GM20431 (cell line): ENCODE measurements at regions not wholly inside any gene's neighbourhood (a gene's known extent, or its start where the extent isn't known, plus 50 kb on each side); places are given as distances from the start of the nearest gene placed in this dataset.

Experiments
- in situ Hi-C: fragments of 300-500 bp; cut with MseI, MboI; formaldehyde crosslinking; loops from one replicate; pipeline ENCODE4 v1.15.0; 2020; ENCODE audit warnings: low sequenced_read_pairs; ENCODE audit not compliant: unreplicated experiment

DNA sequence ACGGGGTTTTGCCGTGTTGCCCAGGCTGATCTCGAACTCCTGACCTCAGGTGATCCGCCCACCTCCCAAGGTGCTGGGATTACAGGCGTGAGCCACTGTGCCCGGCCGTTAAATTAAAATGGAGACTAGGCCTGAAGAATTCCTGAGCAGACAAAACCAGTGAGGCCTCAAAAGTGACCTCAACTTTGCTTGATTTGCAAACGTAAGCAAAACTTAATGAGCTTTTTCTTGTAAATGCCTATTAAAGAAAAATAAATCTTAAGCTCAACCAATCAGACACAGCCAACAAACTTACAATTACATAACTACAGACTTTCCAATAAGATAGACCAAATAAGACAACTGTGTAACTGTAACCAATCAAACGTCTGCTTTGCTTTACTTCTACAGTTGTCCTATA is 111.3 kb upstream of the SEMA6A start:
- in situ Hi-C loops: no loop called here

GRCh38 chr5:116685069-116685468 is 110.4 kb upstream of the SEMA6A start:
- in situ Hi-C loops: no loop called here

- in situ Hi-C loops: no loop called here
Observed at GRCh38 chr5:116681334-116682013, 106.9 kb upstream of the SEMA6A start.

DNA sequence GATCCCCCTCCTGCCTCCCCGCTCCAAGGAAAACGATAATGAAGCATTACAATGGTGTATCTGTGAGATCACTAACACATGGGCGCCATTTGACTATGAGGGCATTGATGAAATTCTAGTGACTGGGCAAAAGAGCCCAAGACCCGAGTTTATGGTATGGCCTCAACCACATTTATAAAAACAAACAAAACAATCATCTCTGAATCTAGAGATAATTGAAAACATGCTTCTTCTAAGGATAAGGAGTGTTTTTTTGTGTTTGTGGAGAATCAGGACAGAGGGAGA is 100.9 kb upstream of the SEMA6A start:
- in situ Hi-C loops: no loop called here

DNA sequence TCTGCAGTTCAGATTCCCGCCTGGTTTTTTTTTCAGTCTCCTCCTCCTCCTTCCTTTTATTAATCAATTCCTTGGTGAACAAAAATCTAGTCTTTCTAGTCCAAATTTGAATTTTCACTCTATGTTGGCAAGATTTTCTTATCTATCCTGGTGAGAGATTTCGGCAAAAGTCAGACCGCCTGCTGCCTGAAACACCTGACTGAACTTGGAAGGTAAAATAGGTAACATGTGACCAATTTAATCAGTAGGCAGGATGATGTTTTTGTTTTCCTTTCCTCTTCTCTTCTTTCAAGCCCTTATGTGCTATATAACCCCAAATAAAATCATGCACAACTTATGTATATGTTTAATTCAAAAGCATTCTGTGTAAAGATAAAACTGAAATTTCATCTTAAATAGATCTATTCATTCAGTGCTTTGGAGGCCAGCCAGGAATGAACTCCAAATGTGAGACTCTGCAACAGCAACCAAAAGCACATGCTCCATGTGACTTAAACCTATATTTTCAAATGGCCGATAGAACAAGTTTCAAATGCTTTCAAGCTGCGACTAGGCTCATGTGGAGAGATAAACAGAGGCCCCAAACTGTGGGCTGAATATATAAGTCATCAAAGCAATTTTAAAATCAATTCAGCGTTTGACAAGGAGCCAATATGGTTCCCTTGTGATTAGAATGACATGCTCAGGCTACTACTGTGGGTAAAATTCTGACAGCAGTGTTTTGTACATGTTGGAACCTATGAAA is 100.4 kb upstream of the SEMA6A start:
- in situ Hi-C loops: no loop called here

- in situ Hi-C loops: no loop called here
Observed at GRCh38 chr5:116673453-116673852, 98.8 kb upstream of the SEMA6A start.

DNA sequence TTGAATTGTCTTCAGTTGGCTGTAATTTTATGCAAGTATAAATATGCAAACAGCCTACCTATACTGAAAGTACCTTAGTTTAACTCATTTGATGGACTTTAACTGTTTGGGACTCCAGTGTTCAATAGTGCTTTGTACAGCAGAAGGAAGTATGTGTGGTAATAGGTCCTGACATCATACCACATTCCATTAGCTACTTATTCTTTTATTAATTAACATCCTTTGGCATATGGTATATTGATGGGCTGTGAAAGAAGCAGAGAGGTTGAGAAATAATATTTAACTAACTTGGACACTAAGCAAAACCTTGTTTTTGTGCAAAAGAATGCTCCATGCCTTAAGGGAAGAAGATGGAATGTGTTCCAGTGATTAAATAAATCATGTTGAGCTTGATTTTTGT is 97.6 kb upstream of the SEMA6A start:
- in situ Hi-C loops: no loop called here

GRCh38 chr5:116671211-116671736 is 96.7 kb upstream of the SEMA6A start:
- in situ Hi-C loops: no loop called here

- in situ Hi-C loops: no loop called here
Observed at GRCh38 chr5:116669261-116670031, 94.8 kb upstream of the SEMA6A start.

GRCh38 chr5:116668390-116668789 is 93.8 kb upstream of the SEMA6A start:
- in situ Hi-C loops: no loop called here

DNA sequence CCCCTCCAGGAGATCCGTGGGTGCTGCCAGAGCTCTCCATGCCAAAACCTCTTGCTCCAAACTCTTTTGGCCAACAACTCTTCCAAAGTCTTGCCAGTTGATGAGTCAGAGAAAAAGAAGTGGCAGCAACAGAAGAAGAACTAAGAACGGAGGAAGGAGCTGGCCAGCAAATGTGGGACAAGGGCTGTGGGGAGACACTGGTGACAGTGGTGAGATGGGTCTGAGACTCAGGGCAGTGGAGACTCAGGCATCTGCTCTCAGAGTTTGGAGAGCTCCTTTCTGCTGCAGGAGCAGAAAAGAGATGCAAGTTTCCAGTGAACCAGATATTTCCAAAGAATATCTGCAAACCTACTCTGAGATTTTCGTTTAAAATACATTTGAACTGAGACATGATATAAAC is 92.3 kb upstream of the SEMA6A start:
- in situ Hi-C loops: no loop called here

- in situ Hi-C loops: no loop called here
Observed at GRCh38 chr5:116664988-116665387, 90.4 kb upstream of the SEMA6A start.

DNA sequence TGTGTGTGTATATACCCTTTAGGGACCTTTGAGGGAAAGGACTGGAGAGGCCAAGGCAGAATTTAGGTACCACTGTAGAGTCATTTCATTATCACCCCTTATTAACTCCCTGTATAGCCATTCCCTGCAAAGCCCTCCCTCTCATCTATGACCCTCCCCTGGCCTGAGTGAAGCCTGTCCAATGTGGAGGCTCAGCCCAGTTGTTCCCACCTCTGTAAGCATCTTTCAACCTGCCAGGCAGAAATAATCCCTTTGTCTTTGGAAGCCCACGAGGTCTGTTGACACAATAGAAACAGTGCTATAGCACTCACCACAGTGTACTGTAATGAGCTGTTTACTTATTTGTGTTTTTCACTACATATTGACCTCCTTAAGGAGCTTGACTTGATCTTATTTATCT is 88.5 kb upstream of the SEMA6A start:
- in situ Hi-C loops: no loop called here

GRCh38 chr5:116661419-116661818 is 86.8 kb upstream of the SEMA6A start:
- in situ Hi-C loops: no loop called here

- in situ Hi-C loops: no loop called here
Observed at GRCh38 chr5:116660929-116661328, 86.3 kb upstream of the SEMA6A start.

- in situ Hi-C loops: no loop called here
Observed at GRCh38 chr5:116658830-116659229, 84.2 kb upstream of the SEMA6A start.

- in situ Hi-C loops: no loop called here
Observed at GRCh38 chr5:116658141-116658540, 83.5 kb upstream of the SEMA6A start.

- in situ Hi-C loops: no loop called here
Observed at GRCh38 chr5:116655431-116655830, 80.8 kb upstream of the SEMA6A start.

DNA sequence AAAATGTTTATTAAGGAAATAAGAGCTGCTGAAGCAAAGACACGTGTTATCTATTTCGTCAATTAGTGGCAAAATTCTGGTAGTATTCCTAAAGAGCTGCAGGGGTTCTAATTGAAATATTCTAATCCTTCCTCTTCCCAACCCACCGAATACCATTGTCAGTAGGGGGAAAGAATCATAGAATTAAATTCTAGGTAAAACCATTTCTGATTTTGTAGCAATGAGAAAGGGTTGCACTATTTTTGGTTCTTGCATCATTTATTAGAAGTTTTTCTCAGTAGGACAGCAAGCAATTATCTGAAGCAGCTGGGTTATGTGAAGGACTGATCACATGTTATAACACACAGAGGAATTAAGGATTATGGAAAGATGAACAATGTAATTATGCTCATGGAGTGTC is 80.3 kb upstream of the SEMA6A start:
- in situ Hi-C loops: no loop called here

DNA sequence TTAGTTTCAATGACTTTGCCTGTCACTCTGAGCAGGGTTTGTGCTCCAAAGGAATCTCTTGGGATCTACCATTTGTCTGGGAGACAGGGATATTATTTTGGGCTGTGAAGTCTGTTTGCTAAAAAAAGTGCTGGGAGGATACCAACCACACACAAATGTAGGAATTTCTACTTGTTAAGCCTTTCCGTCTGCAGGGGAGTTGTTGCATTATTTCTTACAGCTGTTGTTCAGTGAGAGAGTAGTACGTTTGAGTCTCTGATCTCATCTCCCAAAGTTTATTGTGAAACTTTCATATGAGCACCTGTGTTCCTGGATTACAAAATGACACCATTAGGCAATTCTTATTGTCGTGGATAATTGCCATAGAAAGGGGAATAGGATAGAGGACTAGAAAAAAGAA is 78.3 kb upstream of the SEMA6A start:
- in situ Hi-C loops: no loop called here

DNA sequence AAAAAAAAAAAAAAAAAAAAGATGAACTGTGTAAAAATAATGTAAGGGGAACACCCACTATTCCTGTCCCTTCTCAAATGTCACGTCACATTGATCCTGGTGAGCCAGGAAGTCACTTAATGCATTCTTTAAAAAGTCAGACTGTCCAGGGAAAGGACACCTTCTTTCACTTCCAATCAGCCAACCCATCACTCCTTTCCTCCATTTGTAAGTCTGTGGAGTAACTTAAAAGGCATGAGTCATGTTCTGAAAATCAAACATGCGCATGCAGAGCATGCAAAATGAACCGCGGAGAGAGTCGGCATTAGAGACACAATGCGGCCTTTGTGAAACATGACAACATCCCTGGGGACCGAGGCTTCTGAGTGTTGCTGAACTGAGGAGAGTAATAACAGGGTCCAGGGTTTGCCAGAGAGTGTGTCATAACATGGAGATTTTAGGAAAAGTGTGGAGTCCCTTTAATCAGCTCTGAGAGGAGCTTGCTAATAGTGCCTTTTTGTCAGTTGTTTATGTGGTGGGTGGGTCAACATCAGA is 77.6 kb upstream of the SEMA6A start:
- in situ Hi-C loops: no loop called here
